WTC11 (cell line): ENCODE measurements at regions not wholly inside any gene's neighbourhood (a gene's known extent, or its start where the extent isn't known, plus 50 kb on each side); places are given as distances from the start of the nearest gene placed in this dataset.

Experiments used
- CREB1 ChIP-seq: sonication (generic); formaldehyde crosslinking; IDR thresholded peaks from 2 replicates; pipeline ENCODE4 v1.8.0; 2023; ENCODE audit warnings: mild to moderate bottlenecking, missing genetic modification reagents
- RELA ChIP-seq: sonication (generic); formaldehyde crosslinking; IDR thresholded peaks from 2 replicates; pipeline ENCODE4 v1.8.1; 2022; ENCODE audit warnings: missing genetic modification reagents, mild to moderate bottlenecking, borderline replicate concordance
- RORB ChIP-seq: fragments of 250-450 bp; sonication (Bioruptor Pico); IDR thresholded peaks from 2 replicates; pipeline ENCODE4 v1.9.0; 2021; ENCODE audit warnings: mild to moderate bottlenecking
- SMAD4 ChIP-seq: sonication (generic); formaldehyde crosslinking; IDR thresholded peaks from 2 replicates; pipeline ENCODE4 v1.8.0; 2022; ENCODE audit warnings: mild to moderate bottlenecking, missing genetic modification reagents
- ZNF317 ChIP-seq: sonication (generic); formaldehyde crosslinking; IDR thresholded peaks from 2 replicates; pipeline ENCODE4 v1.8.1; 2023; ENCODE audit warnings: low read depth, mild to moderate bottlenecking, moderate library complexity, missing genetic modification reagents, borderline replicate concordance
- ZNF416 ChIP-seq: fragments of 250-450 bp; sonication (Bioruptor Pico); IDR thresholded peaks from 2 replicates; pipeline ENCODE4 v1.9.0; 2021; ENCODE audit warnings: mild to moderate bottlenecking, inconsistent platforms
- TF ChIP-seq, protein P1 (sequence below): fragments of 200-600 bp; IDR thresholded peaks from 2 replicates; pipeline ENCODE4 v1.8.0; 2022; ENCODE audit warnings: antibody characterized with exemption
- TF ChIP-seq, protein P2 (sequence below): sonication (generic); formaldehyde crosslinking; IDR thresholded peaks from 2 replicates; pipeline ENCODE4 v1.8.1; 2022; ENCODE audit warnings: low read depth, missing genetic modification reagents, borderline replicate concordance
- TF ChIP-seq, protein P3 (sequence below): sonication (generic); formaldehyde crosslinking; IDR thresholded peaks from 2 replicates; pipeline ENCODE4 v1.8.1; 2023; ENCODE audit warnings: mild to moderate bottlenecking, missing genetic modification reagents
- TF ChIP-seq, protein P4 (sequence below): fragments of 250-450 bp; sonication (Bioruptor Pico); IDR thresholded peaks from 2 replicates; pipeline ENCODE4 v2.1.2; 2022; ENCODE audit warnings: mild to moderate bottlenecking, moderate library complexity
- TF ChIP-seq, protein P5 (sequence below): fragments of 250-450 bp; sonication (Bioruptor Pico); IDR thresholded peaks from 2 replicates; pipeline ENCODE4 v1.9.0; 2021; ENCODE audit warnings: mild to moderate bottlenecking
- TF ChIP-seq, protein P6 (sequence below): sonication (generic); formaldehyde crosslinking; IDR thresholded peaks from 2 replicates; pipeline ENCODE4 v1.8.1; 2023; ENCODE audit warnings: mild to moderate bottlenecking, missing genetic modification reagents

GRCh38 chr4:107120661-107121060 is 84.5 kb upstream of the DKK2 start:
- TF ChIP-seq, protein P1, sequence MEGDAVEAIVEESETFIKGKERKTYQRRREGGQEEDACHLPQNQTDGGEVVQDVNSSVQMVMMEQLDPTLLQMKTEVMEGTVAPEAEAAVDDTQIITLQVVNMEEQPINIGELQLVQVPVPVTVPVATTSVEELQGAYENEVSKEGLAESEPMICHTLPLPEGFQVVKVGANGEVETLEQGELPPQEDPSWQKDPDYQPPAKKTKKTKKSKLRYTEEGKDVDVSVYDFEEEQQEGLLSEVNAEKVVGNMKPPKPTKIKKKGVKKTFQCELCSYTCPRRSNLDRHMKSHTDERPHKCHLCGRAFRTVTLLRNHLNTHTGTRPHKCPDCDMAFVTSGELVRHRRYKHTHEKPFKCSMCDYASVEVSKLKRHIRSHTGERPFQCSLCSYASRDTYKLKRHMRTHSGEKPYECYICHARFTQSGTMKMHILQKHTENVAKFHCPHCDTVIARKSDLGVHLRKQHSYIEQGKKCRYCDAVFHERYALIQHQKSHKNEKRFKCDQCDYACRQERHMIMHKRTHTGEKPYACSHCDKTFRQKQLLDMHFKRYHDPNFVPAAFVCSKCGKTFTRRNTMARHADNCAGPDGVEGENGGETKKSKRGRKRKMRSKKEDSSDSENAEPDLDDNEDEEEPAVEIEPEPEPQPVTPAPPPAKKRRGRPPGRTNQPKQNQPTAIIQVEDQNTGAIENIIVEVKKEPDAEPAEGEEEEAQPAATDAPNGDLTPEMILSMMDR = no peak
- TF ChIP-seq, protein P2, sequence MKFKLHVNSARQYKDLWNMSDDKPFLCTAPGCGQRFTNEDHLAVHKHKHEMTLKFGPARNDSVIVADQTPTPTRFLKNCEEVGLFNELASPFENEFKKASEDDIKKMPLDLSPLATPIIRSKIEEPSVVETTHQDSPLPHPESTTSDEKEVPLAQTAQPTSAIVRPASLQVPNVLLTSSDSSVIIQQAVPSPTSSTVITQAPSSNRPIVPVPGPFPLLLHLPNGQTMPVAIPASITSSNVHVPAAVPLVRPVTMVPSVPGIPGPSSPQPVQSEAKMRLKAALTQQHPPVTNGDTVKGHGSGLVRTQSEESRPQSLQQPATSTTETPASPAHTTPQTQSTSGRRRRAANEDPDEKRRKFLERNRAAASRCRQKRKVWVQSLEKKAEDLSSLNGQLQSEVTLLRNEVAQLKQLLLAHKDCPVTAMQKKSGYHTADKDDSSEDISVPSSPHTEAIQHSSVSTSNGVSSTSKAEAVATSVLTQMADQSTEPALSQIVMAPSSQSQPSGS (CRISPR knock-in tag) = no peak
- TF ChIP-seq ZNF416 (CRISPR knock-in tag) (no peak), SMAD4 (CRISPR knock-in tag) (no peak), RORB (CRISPR knock-in tag) (no peak), ZNF317 (no peak), RELA (CRISPR knock-in tag) (no peak), CREB1 (no peak)
- TF ChIP-seq, protein P3, sequence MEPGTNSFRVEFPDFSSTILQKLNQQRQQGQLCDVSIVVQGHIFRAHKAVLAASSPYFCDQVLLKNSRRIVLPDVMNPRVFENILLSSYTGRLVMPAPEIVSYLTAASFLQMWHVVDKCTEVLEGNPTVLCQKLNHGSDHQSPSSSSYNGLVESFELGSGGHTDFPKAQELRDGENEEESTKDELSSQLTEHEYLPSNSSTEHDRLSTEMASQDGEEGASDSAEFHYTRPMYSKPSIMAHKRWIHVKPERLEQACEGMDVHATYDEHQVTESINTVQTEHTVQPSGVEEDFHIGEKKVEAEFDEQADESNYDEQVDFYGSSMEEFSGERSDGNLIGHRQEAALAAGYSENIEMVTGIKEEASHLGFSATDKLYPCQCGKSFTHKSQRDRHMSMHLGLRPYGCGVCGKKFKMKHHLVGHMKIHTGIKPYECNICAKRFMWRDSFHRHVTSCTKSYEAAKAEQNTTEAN (CRISPR knock-in tag) = no peak
- TF ChIP-seq, protein P4, sequence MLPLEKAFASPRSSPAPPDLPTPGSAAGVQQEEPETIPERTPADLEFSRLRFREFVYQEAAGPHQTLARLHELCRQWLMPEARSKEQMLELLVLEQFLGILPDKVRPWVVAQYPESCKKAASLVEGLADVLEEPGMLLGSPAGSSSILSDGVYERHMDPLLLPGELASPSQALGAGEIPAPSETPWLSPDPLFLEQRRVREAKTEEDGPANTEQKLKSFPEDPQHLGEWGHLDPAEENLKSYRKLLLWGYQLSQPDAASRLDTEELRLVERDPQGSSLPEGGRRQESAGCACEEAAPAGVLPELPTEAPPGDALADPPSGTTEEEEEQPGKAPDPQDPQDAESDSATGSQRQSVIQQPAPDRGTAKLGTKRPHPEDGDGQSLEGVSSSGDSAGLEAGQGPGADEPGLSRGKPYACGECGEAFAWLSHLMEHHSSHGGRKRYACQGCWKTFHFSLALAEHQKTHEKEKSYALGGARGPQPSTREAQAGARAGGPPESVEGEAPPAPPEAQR (CRISPR knock-in tag) = no peak
- TF ChIP-seq, protein P5, sequence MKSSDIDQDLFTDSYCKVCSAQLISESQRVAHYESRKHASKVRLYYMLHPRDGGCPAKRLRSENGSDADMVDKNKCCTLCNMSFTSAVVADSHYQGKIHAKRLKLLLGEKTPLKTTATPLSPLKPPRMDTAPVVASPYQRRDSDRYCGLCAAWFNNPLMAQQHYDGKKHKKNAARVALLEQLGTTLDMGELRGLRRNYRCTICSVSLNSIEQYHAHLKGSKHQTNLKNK (CRISPR knock-in tag) = no peak
- TF ChIP-seq, protein P6, sequence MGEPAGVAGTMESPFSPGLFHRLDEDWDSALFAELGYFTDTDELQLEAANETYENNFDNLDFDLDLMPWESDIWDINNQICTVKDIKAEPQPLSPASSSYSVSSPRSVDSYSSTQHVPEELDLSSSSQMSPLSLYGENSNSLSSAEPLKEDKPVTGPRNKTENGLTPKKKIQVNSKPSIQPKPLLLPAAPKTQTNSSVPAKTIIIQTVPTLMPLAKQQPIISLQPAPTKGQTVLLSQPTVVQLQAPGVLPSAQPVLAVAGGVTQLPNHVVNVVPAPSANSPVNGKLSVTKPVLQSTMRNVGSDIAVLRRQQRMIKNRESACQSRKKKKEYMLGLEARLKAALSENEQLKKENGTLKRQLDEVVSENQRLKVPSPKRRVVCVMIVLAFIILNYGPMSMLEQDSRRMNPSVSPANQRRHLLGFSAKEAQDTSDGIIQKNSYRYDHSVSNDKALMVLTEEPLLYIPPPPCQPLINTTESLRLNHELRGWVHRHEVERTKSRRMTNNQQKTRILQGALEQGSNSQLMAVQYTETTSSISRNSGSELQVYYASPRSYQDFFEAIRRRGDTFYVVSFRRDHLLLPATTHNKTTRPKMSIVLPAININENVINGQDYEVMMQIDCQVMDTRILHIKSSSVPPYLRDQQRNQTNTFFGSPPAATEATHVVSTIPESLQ = no peak
